Activated CD4-positive, alpha-beta T cell treated with anti-CD3 and anti-CD28 coated beads, Interleukin-2, amount 10 ng/mL, durations not matched to agents 7 days and 5 days (primary cell): ENCODE measurements at regions not wholly inside any gene's neighbourhood (a gene's known extent, or its start where the extent isn't known, plus 50 kb on each side); places are given as distances from the start of the nearest gene placed in this dataset.

Experiments
- CTCF ChIA-PET: fragments of 350-600 bp; sonication (Branson Sonifier 250); formaldehyde crosslinking; loops from one replicate; lab custom pipeline; 2021; ENCODE audit warnings: antibody characterized with exemption; lab: Charles Lee
- POLR2A ChIA-PET: fragments of 350-600 bp; sonication (Branson Sonifier 250); formaldehyde crosslinking; loops from one replicate; lab custom pipeline; 2021; ENCODE audit warnings: antibody characterized with exemption; lab: Charles Lee
- DNase-seq: peaks from one replicate; pipeline ENCODE4 v3.0.0-alpha.2; 2020
- H3K27ac Mint-ChIP-seq: one replicate; pipeline ENCODE4 v1.8.0; 2021; ENCODE audit warnings: mild to moderate bottlenecking, moderate library complexity, mixed read lengths
- H3K27me3 Mint-ChIP-seq: one replicate; pipeline ENCODE4 v1.8.0; 2021; ENCODE audit warnings: mixed read lengths
- H3K36me3 Mint-ChIP-seq: one replicate; pipeline ENCODE4 v1.8.0; 2021; ENCODE audit warnings: low read depth, mixed read lengths
- H3K4me1 Mint-ChIP-seq: one replicate; pipeline ENCODE4 v1.8.0; 2021; ENCODE audit warnings: mixed read lengths
- H3K4me3 Mint-ChIP-seq: one replicate; pipeline ENCODE4 v1.8.0; 2021; ENCODE audit warnings: mild to moderate bottlenecking, moderate library complexity, mixed read lengths
- H3K9me3 Mint-ChIP-seq: one replicate; pipeline ENCODE4 v1.8.0; 2021; ENCODE audit warnings: mixed read lengths

DNA sequence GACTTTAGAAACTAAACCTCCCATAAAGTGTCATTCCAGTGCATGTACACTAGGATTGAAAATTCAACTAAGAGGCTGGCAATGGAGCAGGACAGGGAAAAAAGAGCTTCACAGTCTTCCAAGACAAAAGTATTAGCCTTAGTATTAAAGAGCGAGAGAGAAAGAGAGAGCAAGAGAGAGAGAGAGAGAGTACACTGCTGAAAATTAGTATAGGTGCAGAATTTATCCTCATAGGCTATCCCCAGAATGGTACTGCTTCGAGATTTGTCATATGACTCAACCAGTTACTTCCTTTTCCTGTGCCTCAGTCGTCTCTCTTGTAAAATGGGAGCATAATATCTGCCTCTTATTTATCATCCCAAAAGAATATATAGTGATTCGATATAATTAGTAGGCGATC, 543.2 kb upstream of the JARID2 start:
- H3K27ac Mint-ChIP-seq: no peak overlapping the region
- POLR2A ChIA-PET: no interaction called here
- H3K4me1 Mint-ChIP-seq: peaks cover 9% of the 10 kb centered on the region
- H3K9me3 Mint-ChIP-seq: peaks cover 23% of the 10 kb centered on the region
- H3K36me3 Mint-ChIP-seq: peaks cover 7% of the 10 kb centered on the region
- H3K4me3 Mint-ChIP-seq: no peak overlapping the region
- no peaks in the 10 kb centered on the region for H3K27me3 Mint-ChIP-seq
- CTCF ChIA-PET: interaction anchor here (3.7 kb wide), 1 partner anchor 8 kb away, joined by 13 read pairs; no protein-coding TSS in a partner anchor
- no peak for DNase-seq

DNA sequence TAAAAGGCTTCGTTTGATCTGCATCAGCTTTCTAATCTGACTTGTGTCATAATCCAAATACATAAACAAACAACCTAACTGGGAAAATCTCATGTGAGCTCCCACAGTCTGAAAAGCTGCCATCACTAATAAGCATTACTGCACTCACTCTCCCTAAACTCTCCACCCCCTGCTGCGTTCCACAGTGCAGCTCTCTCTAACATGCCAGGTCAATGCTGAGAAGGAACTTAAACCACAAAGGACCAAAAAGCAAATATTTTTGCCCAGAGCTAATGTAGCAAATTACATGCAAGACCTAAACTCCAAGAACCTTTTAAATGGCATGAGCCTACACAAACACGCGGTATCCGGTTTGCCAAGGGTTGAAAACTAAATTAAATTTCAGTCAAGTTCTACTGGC, 542.3 kb upstream of the JARID2 start:
- POLR2A ChIA-PET: no interaction called here
- CTCF ChIA-PET: interaction anchor here (0.6 to 3.7 kb wide), 4 partner anchors 7 to 717 kb away, joined by 3 to 13 read pairs (median 3); no protein-coding TSS in a partner anchor
- Mint-ChIP-seq H3K4me3 (no peak overlapping the region), H3K9me3 (peaks cover 29% of the 10 kb centered on the region), H3K27me3 (no peaks in the 10 kb centered on the region), H3K36me3 (peaks cover 12% of the 10 kb centered on the region), H3K27ac (no peak overlapping the region), H3K4me1 (peaks cover 9% of the 10 kb centered on the region)
- no peak for DNase-seq

DNA sequence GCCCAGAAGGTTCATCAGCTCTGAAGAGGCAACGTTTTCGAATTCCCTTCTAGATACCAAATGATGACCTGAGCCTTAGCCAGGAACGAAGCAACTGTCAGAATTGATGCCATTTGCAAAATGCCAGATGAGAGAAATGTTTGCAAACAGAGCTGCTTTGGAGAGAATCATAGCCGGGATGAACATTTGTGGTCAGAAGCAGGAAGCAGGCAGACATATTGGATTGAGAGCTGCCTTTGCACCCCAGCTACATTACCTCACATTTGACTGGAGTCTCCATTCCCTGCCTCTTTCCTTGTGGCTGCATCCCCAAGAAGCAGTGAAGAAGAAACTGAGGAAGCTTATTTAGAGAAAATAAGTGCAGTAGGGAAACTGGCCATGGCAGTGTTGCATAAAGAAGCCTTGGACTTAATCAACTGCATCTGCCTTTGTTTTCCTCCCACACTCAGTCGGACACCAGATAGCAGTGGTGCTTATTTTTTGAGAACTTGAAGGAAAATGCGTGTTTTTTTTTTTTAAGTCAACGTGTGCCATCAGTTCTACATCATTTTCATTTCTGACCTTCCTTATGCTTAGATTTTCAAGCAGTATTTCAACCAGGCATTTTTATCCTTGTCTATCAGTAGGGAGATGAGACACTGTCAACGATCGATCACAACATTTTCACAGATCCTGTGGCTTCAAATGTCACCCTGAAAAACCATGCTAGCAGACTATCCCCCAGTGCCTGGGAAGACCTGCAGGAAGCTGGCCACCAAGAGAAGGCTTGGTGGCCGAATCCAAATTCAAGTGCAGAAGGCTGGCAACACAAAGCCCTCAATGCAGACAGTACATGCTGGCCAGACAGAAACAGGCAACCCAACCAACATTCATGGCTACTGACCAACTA, 541.2 kb upstream of the JARID2 start:
- CTCF ChIA-PET: interaction anchor here (1.0 to 1.6 kb wide), 3 partner anchors 17 to 83 kb away, joined by 3 read pairs; no protein-coding TSS in a partner anchor
- no peaks in the 10 kb centered on the region for H3K27me3 Mint-ChIP-seq
- DNase-seq: no peak
- no peak overlapping the region for H3K27ac Mint-ChIP-seq
- peaks cover 12% of the 10 kb centered on the region for H3K36me3 Mint-ChIP-seq
- POLR2A ChIA-PET: no interaction called here
- no peak overlapping the region for H3K4me3 Mint-ChIP-seq
- H3K9me3 Mint-ChIP-seq: peaks cover 27% of the 10 kb centered on the region
- H3K4me1 Mint-ChIP-seq: peaks cover 9% of the 10 kb centered on the region

DNA sequence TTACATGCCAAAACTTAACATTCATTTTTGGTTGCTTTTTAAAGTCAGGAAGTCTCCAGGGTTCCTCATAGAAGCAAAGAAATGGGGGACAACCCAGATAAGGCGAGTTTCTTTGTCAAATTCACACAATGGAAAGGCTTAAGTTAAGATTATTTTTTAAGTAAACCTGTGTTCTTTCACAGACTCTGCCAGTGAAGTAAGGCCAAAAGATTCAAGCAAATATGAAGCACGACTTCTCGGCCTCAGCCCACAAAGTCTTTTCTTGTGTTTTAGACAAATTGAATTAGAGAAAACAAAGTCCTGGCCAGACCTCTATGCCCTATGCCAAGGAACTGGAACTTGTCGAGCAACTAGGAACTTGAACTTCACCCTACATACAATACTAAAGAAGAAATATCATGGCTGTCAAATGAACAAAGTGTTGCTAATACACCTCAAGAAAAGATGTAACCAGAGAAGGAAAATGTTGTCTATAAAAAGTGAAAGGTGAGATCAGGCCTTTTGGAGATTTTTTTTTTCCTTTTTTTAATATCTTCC, 540.0 kb upstream of the JARID2 start:
- Mint-ChIP-seq H3K4me1 (peaks cover 19% of the 10 kb centered on the region), H3K27me3 (no peaks in the 10 kb centered on the region), H3K9me3 (peaks cover 23% of the 10 kb centered on the region), H3K36me3 (peaks cover 9% of the 10 kb centered on the region), H3K27ac (no peak overlapping the region), H3K4me3 (no peak overlapping the region)
- DNase-seq: no peak
- POLR2A ChIA-PET: interaction anchor here (0.6 kb wide), 1 partner anchor 831 kb away, joined by 3 read pairs; no protein-coding TSS in a partner anchor
- CTCF ChIA-PET: interaction anchor here (0.6 kb wide), 1 partner anchor 127 kb away, joined by 3 read pairs; no protein-coding TSS in a partner anchor

DNA sequence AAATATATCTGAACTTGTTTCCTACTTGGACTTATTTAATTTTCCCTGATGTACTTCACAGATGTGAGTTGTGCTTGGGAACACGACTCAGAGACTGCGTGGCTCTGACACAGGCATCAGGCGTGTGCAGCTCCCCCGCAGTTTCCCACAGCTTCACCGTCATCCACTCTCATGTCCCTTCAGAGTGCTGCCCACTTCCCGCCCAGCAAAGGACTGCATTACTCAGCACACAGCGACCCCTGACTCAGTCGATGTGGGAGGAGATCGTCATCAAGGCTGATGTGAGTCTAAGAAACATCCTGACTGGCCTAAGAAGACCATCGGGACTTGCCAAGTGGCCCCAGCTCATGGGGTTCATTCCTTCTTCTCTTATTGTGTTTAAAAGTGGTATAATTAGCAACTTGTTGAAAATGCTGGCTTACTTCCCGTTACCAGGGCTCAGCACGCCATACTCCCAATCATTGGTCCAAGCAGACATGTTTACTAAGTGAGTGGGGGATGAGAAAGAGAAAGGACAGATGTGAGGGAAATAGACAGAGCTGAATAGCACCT, 539.4 kb upstream of the JARID2 start:
- Mint-ChIP-seq H3K9me3 (peaks cover 23% of the 10 kb centered on the region), H3K36me3 (peaks cover 9% of the 10 kb centered on the region), H3K27ac (no peak overlapping the region), H3K4me3 (no peak overlapping the region), H3K4me1 (peaks cover 24% of the 10 kb centered on the region), H3K27me3 (no peaks in the 10 kb centered on the region)
- DNase-seq: no peak
- CTCF ChIA-PET: interaction anchor here (0.6 to 1.4 kb wide), 2 partner anchors 20 to 128 kb away, joined by 3 to 4 read pairs; no protein-coding TSS in a partner anchor
- POLR2A ChIA-PET: interaction anchor here (0.6 kb wide), 1 partner anchor 832 kb away, joined by 3 read pairs; no protein-coding TSS in a partner anchor

DNA sequence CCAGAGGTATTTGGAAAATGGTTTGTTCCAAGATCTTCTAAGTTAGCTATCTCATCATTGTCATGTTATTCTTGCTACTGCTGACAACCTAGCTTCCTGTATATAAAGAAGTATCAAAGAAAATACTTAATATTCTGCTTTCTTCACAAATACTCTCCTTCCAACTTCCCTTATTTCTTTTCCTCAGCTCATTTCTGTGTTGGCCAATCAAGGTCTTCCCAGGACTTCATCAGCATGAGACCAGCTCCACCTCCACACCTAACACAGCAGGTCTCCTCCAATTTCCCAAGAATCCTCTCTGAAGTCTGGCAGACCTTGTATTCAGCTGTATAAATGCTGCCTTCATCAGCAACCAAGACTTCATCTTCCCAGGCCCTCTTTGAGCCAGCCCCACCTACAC, 538.6 kb upstream of the JARID2 start:
- ChIA-PET CTCF (interaction anchor here (0.8 to 1.4 kb wide), 3 partner anchors 10 to 20 kb away, joined by 4 to 5 read pairs (median 4); no protein-coding TSS in a partner anchor), POLR2A (no interaction called here)
- Mint-ChIP-seq H3K36me3 (peaks cover 9% of the 10 kb centered on the region), H3K27me3 (no peaks in the 10 kb centered on the region), H3K4me3 (no peak overlapping the region), H3K27ac (no peak overlapping the region), H3K4me1 (peaks cover 24% of the 10 kb centered on the region), H3K9me3 (peaks cover 19% of the 10 kb centered on the region)
- no peak for DNase-seq

DNA sequence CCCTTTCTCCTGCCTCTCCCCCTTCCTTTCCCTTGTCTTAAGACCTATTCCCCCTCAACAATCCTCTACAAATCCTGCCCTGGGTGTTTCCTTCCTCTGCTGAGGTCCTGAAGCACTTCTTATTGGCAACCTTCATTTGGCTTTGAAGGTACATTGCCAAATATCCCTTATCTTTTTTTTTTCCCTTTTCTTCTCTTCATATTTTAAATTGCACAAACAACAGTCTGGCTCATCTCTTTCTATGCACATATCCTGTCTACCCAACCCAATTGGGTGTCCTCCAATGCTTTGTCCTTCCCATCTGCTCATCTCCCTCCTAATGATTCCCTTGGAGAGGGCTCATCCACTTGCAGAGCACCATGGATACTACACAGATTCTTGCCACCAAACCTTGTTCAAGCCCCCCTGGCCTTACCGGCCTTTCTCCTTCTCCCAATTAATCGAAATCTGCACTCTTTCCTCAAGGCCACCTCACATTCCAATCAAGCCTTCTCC, 537.9 kb upstream of the JARID2 start:
- Mint-ChIP-seq H3K9me3 (peaks cover 17% of the 10 kb centered on the region), H3K4me3 (no peak overlapping the region), H3K27me3 (no peaks in the 10 kb centered on the region), H3K4me1 (peaks cover 24% of the 10 kb centered on the region), H3K36me3 (peaks cover 7% of the 10 kb centered on the region), H3K27ac (no peak overlapping the region)
- CTCF ChIA-PET: interaction anchor here (0.8 to 1.1 kb wide), 2 partner anchors 9 to 10 kb away, joined by 4 to 5 read pairs; no protein-coding TSS in a partner anchor
- DNase-seq: no peak
- POLR2A ChIA-PET: no interaction called here

DNA sequence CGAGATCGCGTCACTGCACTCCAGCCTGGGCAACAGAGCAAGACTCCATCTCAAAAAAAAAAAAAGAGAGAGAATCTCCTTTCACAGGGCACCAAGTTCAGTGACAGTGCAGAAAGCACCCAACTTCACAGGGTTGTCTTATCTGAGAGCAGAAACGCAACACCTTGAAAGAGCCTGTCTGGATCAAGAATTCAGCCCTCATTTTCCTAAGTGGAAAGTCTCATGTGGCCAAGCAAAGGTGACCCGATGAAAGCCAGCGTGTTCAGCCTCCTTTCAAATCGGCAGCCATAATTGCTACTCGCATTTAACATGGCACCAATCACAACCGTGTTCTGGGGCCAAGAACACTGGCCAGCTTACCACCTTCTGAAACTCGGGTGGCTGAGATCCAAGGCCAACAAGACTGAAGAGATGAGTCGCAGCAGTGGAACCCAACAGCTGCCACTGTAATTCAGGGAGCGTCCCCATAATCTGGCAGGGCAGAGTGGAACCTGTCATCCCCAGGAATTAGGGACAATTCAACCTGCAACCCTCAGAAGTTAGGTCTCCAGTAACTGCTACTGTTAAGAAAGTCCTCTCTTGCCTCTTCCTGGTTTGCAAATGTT, 536.7 kb upstream of the JARID2 start:
- DNase-seq: no peak
- Mint-ChIP-seq H3K27ac (no peak overlapping the region), H3K4me3 (no peak overlapping the region), H3K36me3 (peaks cover 7% of the 10 kb centered on the region), H3K9me3 (peaks cover 14% of the 10 kb centered on the region), H3K4me1 (peaks cover 27% of the 10 kb centered on the region), H3K27me3 (no peaks in the 10 kb centered on the region)
- CTCF ChIA-PET: interaction anchor here (0.7 to 9.3 kb wide), 5 partner anchors 8 to 75 kb away, joined by 3 to 99 read pairs (median 4); no protein-coding TSS in a partner anchor
- POLR2A ChIA-PET: no interaction called here

DNA sequence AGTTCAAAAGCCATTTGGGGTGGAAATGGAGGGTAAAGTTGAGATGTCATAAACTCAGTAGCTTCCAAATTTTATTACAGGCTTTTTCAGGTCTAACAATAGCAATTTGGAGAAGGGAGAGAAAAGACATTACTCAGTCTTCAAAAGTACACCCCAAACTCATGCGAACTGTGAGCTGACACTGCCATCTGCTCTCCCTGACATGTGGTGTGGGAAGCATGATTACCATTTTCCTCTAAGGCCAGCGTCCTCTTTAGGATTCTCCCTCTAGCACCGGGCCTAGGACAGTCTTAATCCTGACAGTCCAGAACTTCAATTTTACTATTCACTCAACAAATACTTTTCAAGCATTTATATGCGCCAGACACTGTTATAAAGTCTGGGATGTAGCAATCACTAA, 536.0 kb upstream of the JARID2 start:
- Mint-ChIP-seq H3K4me1 (peaks cover 30% of the 10 kb centered on the region), H3K27ac (no peak overlapping the region), H3K27me3 (no peaks in the 10 kb centered on the region), H3K4me3 (no peak overlapping the region), H3K9me3 (peaks cover 14% of the 10 kb centered on the region), H3K36me3 (peaks cover 7% of the 10 kb centered on the region)
- CTCF ChIA-PET: interaction anchor here (0.6 to 9.3 kb wide), 5 partner anchors 16 to 439 kb away, joined by 3 to 99 read pairs (median 4); no protein-coding TSS in a partner anchor
- POLR2A ChIA-PET: no interaction called here
- DNase-seq: no peak

DNA sequence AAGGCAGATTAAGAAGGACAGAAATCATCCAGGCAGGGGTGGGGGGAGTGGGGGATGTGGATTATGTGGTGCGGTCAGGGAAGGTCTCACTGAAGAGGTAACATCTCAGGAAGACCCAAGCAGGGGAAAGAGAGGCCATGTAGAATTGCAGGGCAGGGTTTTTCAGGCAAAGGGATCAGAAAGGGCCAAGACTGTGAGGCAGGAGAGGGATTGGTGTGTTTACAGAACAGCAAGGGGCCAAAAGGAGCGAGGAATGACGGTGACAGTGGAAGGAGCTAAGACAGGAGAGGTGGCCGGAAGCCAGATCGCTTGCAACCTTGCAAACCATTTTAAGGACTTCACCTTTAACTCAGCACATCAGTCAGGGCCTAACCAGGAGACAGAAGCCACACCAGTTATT, 535.4 kb upstream of the JARID2 start:
- Mint-ChIP-seq H3K36me3 (peaks cover 7% of the 10 kb centered on the region), H3K4me3 (no peak overlapping the region), H3K9me3 (peaks cover 14% of the 10 kb centered on the region), H3K27me3 (no peaks in the 10 kb centered on the region), H3K4me1 (peaks cover 34% of the 10 kb centered on the region), H3K27ac (no peak overlapping the region)
- no peak for DNase-seq
- ChIA-PET POLR2A (no interaction called here), CTCF (interaction anchor here (0.6 to 9.3 kb wide), 16 partner anchors 9 to 498 kb away, joined by 3 to 99 read pairs (median 4); no protein-coding TSS in a partner anchor)

DNA sequence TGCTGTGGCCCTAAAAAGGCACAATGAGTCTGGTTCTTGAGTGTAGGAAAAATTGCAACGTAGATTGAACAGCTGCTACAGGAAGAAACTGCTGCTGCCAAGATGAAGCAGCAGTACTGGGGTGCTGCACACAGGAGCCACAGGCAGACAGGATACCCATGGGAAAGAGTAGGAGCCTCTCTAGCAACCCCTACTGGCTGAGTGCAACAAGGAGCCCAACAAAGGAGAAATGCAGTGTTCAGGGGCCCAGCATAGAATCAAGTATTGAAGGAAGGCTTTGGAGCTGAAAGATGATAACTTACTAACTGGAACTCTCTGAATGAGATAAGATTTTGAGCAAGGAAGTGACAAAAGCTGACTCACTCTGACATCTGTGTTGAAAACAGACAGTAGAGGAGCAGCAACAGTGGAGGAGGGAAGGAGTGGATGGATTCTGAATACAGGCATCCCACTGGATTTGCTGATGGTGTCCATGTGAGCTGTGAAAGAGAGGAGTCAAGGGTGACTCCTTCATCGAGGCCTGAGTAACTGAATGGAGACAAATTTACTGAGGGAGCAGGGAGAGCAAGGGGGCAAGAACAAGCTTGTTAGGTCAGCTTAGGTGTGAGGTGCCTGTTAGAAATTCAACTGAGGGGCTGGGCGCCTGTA, 534.7 kb upstream of the JARID2 start:
- Mint-ChIP-seq H3K9me3 (peaks cover 12% of the 10 kb centered on the region), H3K4me1 (peaks cover 31% of the 10 kb centered on the region), H3K27me3 (no peaks in the 10 kb centered on the region), H3K36me3 (peaks cover 4% of the 10 kb centered on the region), H3K27ac (peak overlapping the region; percentile 71), H3K4me3 (no peak overlapping the region)
- DNase-seq: peak; percentile 75
- CTCF ChIA-PET: interaction anchor here (0.6 to 9.3 kb wide), 20 partner anchors 8 to 499 kb away, joined by 3 to 99 read pairs (median 3); no protein-coding TSS in a partner anchor
- POLR2A ChIA-PET: no interaction called here
